Dermis blood vessel endothelial cell (primary cell): ENCODE measurements at regions not wholly inside any gene's neighbourhood (a gene's known extent, or its start where the extent isn't known, plus 50 kb on each side); places are given as distances from the start of the nearest gene placed in this dataset.

Source experiments
- DNase-seq: peaks from one replicate; pipeline ENCODE4 v3.0.0; 2010

- DNase-seq, result no peak
Measured at GRCh38 chr10:88060762-88061161, 197.3 kb downstream of the PTEN start.

- DNase-seq, result no peak
Measured at GRCh38 chr10:88062385-88062784, 199.0 kb downstream of the PTEN start.

GRCh38 chr10:88062798-88063472, 199.5 kb downstream of the PTEN start:
- DNase-seq, result peak; percentile 21

- no peak for DNase-seq
Measured at GRCh38 chr10:88063861-88064557, 200.6 kb downstream of the PTEN start.

- DNase-seq, result peak; percentile 17
Measured at GRCh38 chr10:88064608-88065382, 201.4 kb downstream of the PTEN start.

- DNase-seq, result no peak
Measured at GRCh38 chr10:88065383-88066049, 202.1 kb downstream of the PTEN start.

- DNase-seq, result no peak
Measured at GRCh38 chr10:88066319-88066718, 202.9 kb downstream of the PTEN start.

- no peak for DNase-seq
Measured at GRCh38 chr10:88066876-88067275, 203.5 kb downstream of the PTEN start.

- DNase-seq, result peak; percentile 3
Measured at GRCh38 chr10:88067737-88068136, 204.3 kb downstream of the PTEN start.

- no peak for DNase-seq
Measured at GRCh38 chr10:88069338-88069737, 205.9 kb downstream of the PTEN start.

- no peak for DNase-seq
Measured at GRCh38 chr10:88070080-88070880, 206.9 kb downstream of the PTEN start.

GRCh38 chr10:88071879-88072278, 208.5 kb downstream of the PTEN start:
- no peak for DNase-seq

- DNase-seq, result no peak
Measured at GRCh38 chr10:88073682-88074081, 210.3 kb downstream of the PTEN start.

GRCh38 chr10:88074971-88075370, 211.5 kb downstream of the PTEN start:
- DNase-seq, result no peak

- no peak for DNase-seq
Measured at GRCh38 chr10:88076027-88076880, 212.8 kb downstream of the PTEN start.

- no peak for DNase-seq
Measured at GRCh38 chr10:88077977-88078376, 214.6 kb downstream of the PTEN start.

GRCh38 chr10:88080213-88080612, 216.8 kb downstream of the PTEN start:
- no peak for DNase-seq

- no peak for DNase-seq
Measured at GRCh38 chr10:88081457-88082054, 218.1 kb downstream of the PTEN start.

GRCh38 chr10:88082391-88082790, 219.0 kb downstream of the PTEN start:
- no peak for DNase-seq

GRCh38 chr10:88082806-88083596, 219.6 kb downstream of the PTEN start:
- DNase-seq, result no peak
